Embryonic facial prominence (tissue), 1 donor: ENCODE measurements at regions not wholly inside any gene's neighbourhood (a gene's known extent, or its start where the extent isn't known, plus 50 kb on each side); places are given as distances from the start of the nearest gene placed in this dataset.

ENCODE experiments used
- DNase-seq: peaks from one replicate; pipeline ENCODE4 v3.0.0-alpha.2; 2016; ENCODE audit errors: extremely low spot score

GRCh38 chr11:112784323-112785073, 176.7 kb upstream of the NCAM1 start:
- DNase-seq: peak; percentile 48

GRCh38 chr11:112785149-112785548, 176.1 kb upstream of the NCAM1 start:
- DNase-seq: no peak

- no peak for DNase-seq
Observed at GRCh38 chr11:112785719-112786118, 175.5 kb upstream of the NCAM1 start.

- DNase-seq: no peak
Observed at GRCh38 chr11:112786196-112786595, 175.0 kb upstream of the NCAM1 start.

GRCh38 chr11:112786886-112787530, 174.2 kb upstream of the NCAM1 start:
- no peak for DNase-seq

- no peak for DNase-seq
Observed at GRCh38 chr11:112789481-112789880, 171.7 kb upstream of the NCAM1 start.

GRCh38 chr11:112790286-112790685, 170.9 kb upstream of the NCAM1 start:
- no peak for DNase-seq

- DNase-seq: no peak
Observed at GRCh38 chr11:112792070-112792469, 169.2 kb upstream of the NCAM1 start.

- DNase-seq: no peak
Observed at GRCh38 chr11:112793416-112793815, 167.8 kb upstream of the NCAM1 start.

- DNase-seq: no peak
Observed at GRCh38 chr11:112794331-112794846, 166.8 kb upstream of the NCAM1 start.

- DNase-seq: no peak
Observed at GRCh38 chr11:112795142-112795815, 165.9 kb upstream of the NCAM1 start.

GRCh38 chr11:112795911-112796649, 165.1 kb upstream of the NCAM1 start:
- DNase-seq: no peak

- no peak for DNase-seq
Observed at GRCh38 chr11:112797092-112797491, 164.1 kb upstream of the NCAM1 start.

- DNase-seq: no peak
Observed at GRCh38 chr11:112797648-112798293, 163.4 kb upstream of the NCAM1 start.

GRCh38 chr11:112801025-112801816, 160.0 kb upstream of the NCAM1 start:
- no peak for DNase-seq

- no peak for DNase-seq
Observed at GRCh38 chr11:112801817-112802088, 159.5 kb upstream of the NCAM1 start.

GRCh38 chr11:112805658-112806057, 155.6 kb upstream of the NCAM1 start:
- DNase-seq: no peak

GRCh38 chr11:112806256-112806655, 155.0 kb upstream of the NCAM1 start:
- DNase-seq: no peak

- DNase-seq: no peak
Observed at GRCh38 chr11:112806876-112807275, 154.3 kb upstream of the NCAM1 start.

- no peak for DNase-seq
Observed at GRCh38 chr11:112809429-112809828, 151.8 kb upstream of the NCAM1 start.

GRCh38 chr11:112810951-112811350, 150.3 kb upstream of the NCAM1 start:
- DNase-seq: no peak
